ENCODE measurements at regions not wholly inside any gene's neighbourhood (a gene's known extent, or its start where the extent isn't known, plus 50 kb on each side); places are given as distances from the start of the nearest gene placed in this dataset.

GRCh38 chr3:839981-840380 lies 252.8 kb upstream of the CNTN6 start:
- H3K27me3 ChIP-seq (ENCODE audit: control insufficient read depth in 1 of 2, insufficient read depth in 2 of 2, low read length in 2 of 2), result no peaks in the 10 kb centered on the region
- H3K27ac ChIP-seq (ENCODE audit: low read depth, low read length), result no peak overlapping the region
- H3K36me3 ChIP-seq (ENCODE audit: insufficient read depth, low read length), result no peaks in the 10 kb centered on the region
- H3K4me3 ChIP-seq (ENCODE audit: low read depth in 1 of 2, low read length in 2 of 2), result no peak overlapping the region
- H3K9me3 ChIP-seq (ENCODE audit: low read length), result no peaks in the 10 kb centered on the region
- no peak overlapping the region for H3K9ac ChIP-seq (ENCODE audit: low read length)
- no peaks in the 10 kb centered on the region for H3K4me1 ChIP-seq (ENCODE audit: insufficient read depth, low read length)

DNA sequence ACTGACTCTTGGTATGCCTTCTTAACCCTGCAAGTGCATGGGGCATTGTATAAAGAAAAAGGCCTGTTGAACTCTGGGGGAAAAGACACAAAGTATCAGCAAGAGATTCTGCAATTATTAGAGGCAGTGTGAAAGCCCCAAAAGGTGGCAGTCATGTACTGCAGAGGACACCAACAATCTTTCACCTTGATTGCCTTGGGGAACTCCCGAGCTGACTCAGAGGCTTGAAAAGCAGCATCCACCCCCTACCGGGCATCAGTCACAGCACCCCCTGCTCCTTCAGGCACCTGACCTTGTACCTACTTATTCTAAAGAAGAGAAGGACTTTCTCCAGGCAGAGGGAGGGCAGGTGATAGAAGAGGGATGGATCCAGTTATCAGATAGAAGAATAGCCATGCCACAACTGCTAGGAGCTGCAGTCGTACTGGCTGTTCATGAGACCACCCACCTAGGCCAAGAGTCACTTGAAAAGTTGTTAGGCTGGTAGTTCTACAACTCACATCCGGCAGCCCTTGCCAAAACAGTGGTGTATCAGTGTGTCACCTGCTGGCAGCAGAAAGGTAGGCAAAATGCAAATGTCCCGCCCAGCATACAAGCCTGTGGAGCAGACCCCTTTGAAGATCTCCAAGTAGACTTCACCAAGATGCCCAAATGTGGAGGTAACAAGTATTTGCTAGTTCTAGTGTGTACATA lies 241.6 kb upstream of the CNTN6 start:
- Histone ChIP-seq H3K4me1 (ENCODE audit: insufficient read depth, low read length) (no peaks in the 10 kb centered on the region), H3K36me3 (ENCODE audit: insufficient read depth, low read length) (no peaks in the 10 kb centered on the region), H3K9ac (ENCODE audit: low read length) (no peak overlapping the region), H3K4me3 (ENCODE audit: low read depth in 1 of 2, low read length in 2 of 2) (no peak overlapping the region), H3K27me3 (ENCODE audit: control insufficient read depth in 1 of 2, insufficient read depth in 2 of 2, low read length in 2 of 2) (no peaks in the 10 kb centered on the region), H3K9me3 (ENCODE audit: low read length) (no peaks in the 10 kb centered on the region), H3K27ac (ENCODE audit: low read depth, low read length) (no peak overlapping the region)

DNA sequence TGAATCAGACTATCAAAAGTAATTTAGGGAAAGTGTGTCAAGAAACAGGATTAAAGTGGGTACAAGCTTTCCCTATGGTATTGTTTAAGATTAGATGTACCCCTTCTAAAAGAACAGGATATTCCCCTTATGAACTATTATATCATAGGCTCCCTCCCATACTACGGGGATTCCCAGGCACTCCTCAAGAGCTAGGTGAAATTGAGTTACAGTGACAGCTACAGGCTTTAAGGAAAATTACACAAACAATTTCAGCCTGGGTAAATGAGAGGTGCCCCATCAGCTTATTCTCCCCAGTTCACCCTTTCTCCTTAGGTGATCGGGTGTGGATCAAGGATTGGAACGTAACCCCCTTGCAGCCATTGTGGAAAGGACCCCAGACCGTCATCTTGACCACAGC lies 240.8 kb upstream of the CNTN6 start:
- no peak overlapping the region for H3K4me3 ChIP-seq (ENCODE audit: low read depth in 1 of 2, low read length in 2 of 2)
- no peaks in the 10 kb centered on the region for H3K36me3 ChIP-seq (ENCODE audit: insufficient read depth, low read length)
- no peak overlapping the region for H3K27ac ChIP-seq (ENCODE audit: low read depth, low read length)
- H3K9me3 ChIP-seq (ENCODE audit: low read length), result no peaks in the 10 kb centered on the region
- no peak overlapping the region for H3K9ac ChIP-seq (ENCODE audit: low read length)
- no peaks in the 10 kb centered on the region for H3K27me3 ChIP-seq (ENCODE audit: control insufficient read depth in 1 of 2, insufficient read depth in 2 of 2, low read length in 2 of 2)
- H3K4me1 ChIP-seq (ENCODE audit: insufficient read depth, low read length), result no peaks in the 10 kb centered on the region

- Histone ChIP-seq H3K27me3 (ENCODE audit: control insufficient read depth in 1 of 2, insufficient read depth in 2 of 2, low read length in 2 of 2) (no peaks in the 10 kb centered on the region), H3K36me3 (ENCODE audit: insufficient read depth, low read length) (no peaks in the 10 kb centered on the region), H3K27ac (ENCODE audit: low read depth, low read length) (no peak overlapping the region), H3K4me1 (ENCODE audit: insufficient read depth, low read length) (no peaks in the 10 kb centered on the region), H3K9ac (ENCODE audit: low read length) (no peak overlapping the region), H3K4me3 (ENCODE audit: low read depth in 1 of 2, low read length in 2 of 2) (no peak overlapping the region), H3K9me3 (ENCODE audit: low read length) (no peaks in the 10 kb centered on the region)
Observed at GRCh38 chr3:853489-853888, 239.3 kb upstream of the CNTN6 start.

DNA sequence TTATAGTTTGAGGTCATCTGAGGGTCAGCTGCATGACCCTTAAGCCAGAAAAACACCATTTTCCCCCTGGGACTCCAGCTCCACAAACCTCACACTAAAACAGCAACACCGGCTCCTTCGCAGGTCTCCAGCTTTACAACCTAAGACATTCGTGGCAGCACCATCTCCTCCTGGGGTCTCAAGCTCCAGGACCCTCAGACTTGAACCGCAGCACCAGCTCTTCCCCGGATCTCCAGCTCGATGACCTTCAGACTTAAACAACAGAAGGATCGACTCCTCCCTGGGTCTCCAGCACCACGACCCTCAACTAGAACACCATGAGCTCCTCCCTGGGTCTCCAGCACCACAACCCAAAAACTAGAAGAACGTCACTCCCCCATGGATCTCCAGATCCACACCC lies 233.7 kb upstream of the CNTN6 start:
- Histone ChIP-seq H3K27ac (ENCODE audit: low read depth, low read length) (no peak overlapping the region), H3K27me3 (ENCODE audit: control insufficient read depth in 1 of 2, insufficient read depth in 2 of 2, low read length in 2 of 2) (no peaks in the 10 kb centered on the region), H3K4me1 (ENCODE audit: insufficient read depth, low read length) (no peaks in the 10 kb centered on the region), H3K36me3 (ENCODE audit: insufficient read depth, low read length) (no peaks in the 10 kb centered on the region), H3K4me3 (ENCODE audit: low read depth in 1 of 2, low read length in 2 of 2) (no peak overlapping the region), H3K9ac (ENCODE audit: low read length) (no peak overlapping the region), H3K9me3 (ENCODE audit: low read length) (no peaks in the 10 kb centered on the region)

GRCh38 chr3:861721-862120 lies 231.1 kb upstream of the CNTN6 start:
- H3K9ac ChIP-seq (ENCODE audit: low read length), result no peak overlapping the region
- no peak overlapping the region for H3K4me3 ChIP-seq (ENCODE audit: low read depth in 1 of 2, low read length in 2 of 2)
- no peaks in the 10 kb centered on the region for H3K36me3 ChIP-seq (ENCODE audit: insufficient read depth, low read length)
- H3K27me3 ChIP-seq (ENCODE audit: control insufficient read depth in 1 of 2, insufficient read depth in 2 of 2, low read length in 2 of 2), result no peaks in the 10 kb centered on the region
- no peaks in the 10 kb centered on the region for H3K4me1 ChIP-seq (ENCODE audit: insufficient read depth, low read length)
- H3K9me3 ChIP-seq (ENCODE audit: low read length), result no peaks in the 10 kb centered on the region
- no peak overlapping the region for H3K27ac ChIP-seq (ENCODE audit: low read depth, low read length)

GRCh38 chr3:869269-869668 lies 223.6 kb upstream of the CNTN6 start:
- H3K4me3 ChIP-seq (ENCODE audit: low read depth in 1 of 2, low read length in 2 of 2), result no peak overlapping the region
- no peaks in the 10 kb centered on the region for H3K27me3 ChIP-seq (ENCODE audit: control insufficient read depth in 1 of 2, insufficient read depth in 2 of 2, low read length in 2 of 2)
- H3K4me1 ChIP-seq (ENCODE audit: insufficient read depth, low read length), result no peaks in the 10 kb centered on the region
- H3K9me3 ChIP-seq (ENCODE audit: low read length), result no peaks in the 10 kb centered on the region
- no peak overlapping the region for H3K9ac ChIP-seq (ENCODE audit: low read length)
- no peaks in the 10 kb centered on the region for H3K36me3 ChIP-seq (ENCODE audit: insufficient read depth, low read length)
- no peak overlapping the region for H3K27ac ChIP-seq (ENCODE audit: low read depth, low read length)

DNA sequence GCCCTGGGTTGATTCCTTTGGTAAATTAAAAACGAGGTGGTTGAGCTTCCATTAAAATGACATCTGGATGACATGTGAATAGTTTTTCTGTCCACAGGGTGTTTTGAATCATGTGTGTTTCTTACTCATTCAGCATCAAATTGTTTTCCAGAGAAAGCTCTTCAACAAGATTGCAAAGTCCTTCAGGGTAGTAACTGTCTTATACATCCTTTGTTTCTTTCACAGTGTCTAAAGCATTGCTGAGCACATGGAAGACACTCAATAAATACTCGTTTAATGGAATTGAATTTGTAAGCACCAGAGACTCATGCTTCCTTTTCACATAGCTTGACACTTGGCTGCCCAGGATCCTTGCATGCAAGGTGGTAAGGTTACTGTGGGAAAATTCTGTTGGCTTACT lies 223.1 kb upstream of the CNTN6 start:
- Histone ChIP-seq H3K9ac (ENCODE audit: low read length) (no peak overlapping the region), H3K27ac (ENCODE audit: low read depth, low read length) (no peak overlapping the region)

DNA sequence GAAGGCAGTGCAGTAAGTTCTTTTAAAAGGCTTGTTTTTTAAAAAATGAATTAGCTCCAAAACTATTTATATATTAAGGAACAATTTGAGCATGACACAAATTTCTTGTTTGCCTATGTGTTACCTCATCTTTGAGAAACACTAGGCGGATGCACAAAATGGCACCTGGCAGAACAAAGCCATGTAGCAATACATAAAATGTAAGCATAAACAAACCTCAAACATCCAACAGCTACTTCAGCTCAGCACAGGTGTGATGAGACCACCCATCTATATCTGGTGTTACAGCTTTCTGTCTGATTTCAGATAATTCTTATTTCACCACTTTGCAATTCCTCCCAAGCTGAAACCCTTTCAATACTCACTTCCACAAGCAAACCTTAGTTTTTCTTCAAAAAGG lies 221.2 kb upstream of the CNTN6 start:
- no peaks in the 10 kb centered on the region for H3K36me3 ChIP-seq (ENCODE audit: insufficient read depth, low read length)
- no peaks in the 10 kb centered on the region for H3K27me3 ChIP-seq (ENCODE audit: control insufficient read depth in 1 of 2, insufficient read depth in 2 of 2, low read length in 2 of 2)
- no peak overlapping the region for H3K9ac ChIP-seq (ENCODE audit: low read length)
- H3K27ac ChIP-seq (ENCODE audit: low read depth, low read length), result no peak overlapping the region
- H3K4me3 ChIP-seq (ENCODE audit: low read depth in 1 of 2, low read length in 2 of 2), result no peak overlapping the region
- H3K4me1 ChIP-seq (ENCODE audit: insufficient read depth, low read length), result no peaks in the 10 kb centered on the region
- no peaks in the 10 kb centered on the region for H3K9me3 ChIP-seq (ENCODE audit: low read length)

More for the DNA sequence above, 223.1 kb upstream of the CNTN6 start:
- Histone ChIP-seq H3K36me3 (ENCODE audit: insufficient read depth, low read length) (no peaks in the 10 kb centered on the region), H3K27me3 (ENCODE audit: control insufficient read depth in 1 of 2, insufficient read depth in 2 of 2, low read length in 2 of 2) (no peaks in the 10 kb centered on the region), H3K4me1 (ENCODE audit: insufficient read depth, low read length) (no peaks in the 10 kb centered on the region), H3K4me3 (ENCODE audit: low read depth in 1 of 2, low read length in 2 of 2) (no peak overlapping the region), H3K9me3 (ENCODE audit: low read length) (no peaks in the 10 kb centered on the region)

DNA sequence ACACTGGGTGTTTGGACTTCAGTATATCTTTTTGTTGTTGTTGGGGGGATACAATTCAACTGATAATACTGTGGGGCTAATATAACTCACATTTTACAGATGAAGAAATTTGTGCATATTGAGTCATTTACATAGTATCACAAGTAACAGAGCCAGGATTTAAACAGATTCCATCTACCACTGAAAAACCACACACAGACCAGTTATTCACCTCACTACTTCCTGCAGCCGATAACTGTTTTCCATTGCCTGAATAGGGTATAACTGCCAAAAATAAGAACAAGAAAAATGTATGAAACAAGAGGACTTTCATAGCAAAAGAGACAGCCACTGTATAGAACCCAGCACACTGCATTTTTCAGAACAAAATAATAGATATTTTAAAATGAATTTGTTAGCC lies 215.8 kb upstream of the CNTN6 start:
- Histone ChIP-seq H3K9ac (ENCODE audit: low read length) (no peak overlapping the region), H3K36me3 (ENCODE audit: insufficient read depth, low read length) (no peaks in the 10 kb centered on the region), H3K27ac (ENCODE audit: low read depth, low read length) (no peak overlapping the region), H3K9me3 (ENCODE audit: low read length) (no peaks in the 10 kb centered on the region), H3K4me3 (ENCODE audit: low read depth in 1 of 2, low read length in 2 of 2) (no peak overlapping the region), H3K27me3 (ENCODE audit: control insufficient read depth in 1 of 2, insufficient read depth in 2 of 2, low read length in 2 of 2) (no peaks in the 10 kb centered on the region), H3K4me1 (ENCODE audit: insufficient read depth, low read length) (no peaks in the 10 kb centered on the region)

GRCh38 chr3:878746-879145 lies 214.1 kb upstream of the CNTN6 start:
- no peak overlapping the region for H3K27ac ChIP-seq (ENCODE audit: low read depth, low read length)

GRCh38 chr3:880371-880770 lies 212.5 kb upstream of the CNTN6 start:
- no peaks in the 10 kb centered on the region for H3K9me3 ChIP-seq (ENCODE audit: low read length)
- H3K36me3 ChIP-seq (ENCODE audit: insufficient read depth, low read length), result no peaks in the 10 kb centered on the region
- H3K27me3 ChIP-seq (ENCODE audit: control insufficient read depth in 1 of 2, insufficient read depth in 2 of 2, low read length in 2 of 2), result no peaks in the 10 kb centered on the region
- no peak overlapping the region for H3K9ac ChIP-seq (ENCODE audit: low read length)
- H3K4me1 ChIP-seq (ENCODE audit: insufficient read depth, low read length), result no peaks in the 10 kb centered on the region
- H3K4me3 ChIP-seq (ENCODE audit: low read depth in 1 of 2, low read length in 2 of 2), result no peak overlapping the region
- no peak overlapping the region for H3K27ac ChIP-seq (ENCODE audit: low read depth, low read length)

More at GRCh38 chr3:878746-879145, 214.1 kb upstream of the CNTN6 start:
- Histone ChIP-seq H3K36me3 (ENCODE audit: insufficient read depth, low read length) (no peaks in the 10 kb centered on the region), H3K9ac (ENCODE audit: low read length) (no peak overlapping the region), H3K4me1 (ENCODE audit: insufficient read depth, low read length) (no peaks in the 10 kb centered on the region), H3K27me3 (ENCODE audit: control insufficient read depth in 1 of 2, insufficient read depth in 2 of 2, low read length in 2 of 2) (no peaks in the 10 kb centered on the region), H3K4me3 (ENCODE audit: low read depth in 1 of 2, low read length in 2 of 2) (no peak overlapping the region), H3K9me3 (ENCODE audit: low read length) (no peaks in the 10 kb centered on the region)
